ENCODE measurements at regions not wholly inside any gene's neighbourhood (a gene's known extent, or its start where the extent isn't known, plus 50 kb on each side); places are given as distances from the start of the nearest gene placed in this dataset.
"Not testable (repeated sequence)": the region's sequence is repeated elsewhere in the genome, so short reads cannot be mapped to it uniquely, and the experiment has no call there.

- DNase-seq (ENCODE audit: low read depth): not testable (repeated sequence)
These were observed 56.9 kb upstream of the NBPF20 start for GRCh38 chr1:145482214-145482860.

DNA sequence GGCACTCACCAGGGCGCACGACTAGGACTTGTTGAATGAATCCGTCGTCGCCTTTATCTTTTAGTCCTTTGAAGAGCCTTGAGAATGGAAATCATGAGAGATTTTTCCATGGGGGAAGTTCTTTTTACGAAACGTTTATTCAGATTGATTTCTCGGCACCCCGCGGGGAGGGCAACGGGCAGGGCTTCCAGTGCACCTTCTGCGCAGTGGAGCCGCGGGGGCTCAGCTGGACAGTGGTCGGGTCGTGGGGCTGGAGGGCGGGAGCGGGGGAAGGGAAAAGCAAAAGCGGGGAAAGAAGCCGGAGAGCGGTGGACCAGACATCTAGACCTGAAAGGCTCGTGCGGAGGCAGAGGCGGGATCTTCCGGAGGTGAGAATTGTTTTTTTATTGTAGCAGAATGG lies 50.6 kb upstream of the NBPF20 start:
- DNase-seq (ENCODE audit: low read depth): not testable (repeated sequence)

GRCh38 chr1:145475369-145475915 lies 50.0 kb upstream of the NBPF20 start:
- DNase-seq (ENCODE audit: low read depth): peak; percentile 16
